ENCODE measurements at regions not wholly inside any gene's neighbourhood (a gene's known extent, or its start where the extent isn't known, plus 50 kb on each side); places are given as distances from the start of the nearest gene placed in this dataset.
A peak's percentile ranks its signal among the peaks of the same experiment; 100 is the strongest.
"Not testable (repeated sequence)": the region's sequence is repeated elsewhere in the genome, so short reads cannot be mapped to it uniquely, and the experiment has no call there.

GRCh38 chr1:58057826-58058225 is 488.7 kb downstream of the OMA1 start:
- DNase-seq (ENCODE audit: insufficient read length, low spot score) (no peak), FAIRE-seq (no peak)
- no peak for TF ChIP-seq CTCF (IDR thresholded peaks at IDR 0.05; ENCODE audit: insufficient read depth, missing control alignments)

- not testable (repeated sequence) for DNase-seq (ENCODE audit: insufficient read length, low spot score); FAIRE-seq
These were observed 495.3 kb downstream of the OMA1 start for GRCh38 chr1:58051187-58051586.

- DNase-seq (ENCODE audit: insufficient read length, low spot score) (peak; percentile 27), FAIRE-seq (no peak)
- TF ChIP-seq CTCF (IDR thresholded peaks at IDR 0.05; ENCODE audit: insufficient read depth, missing control alignments): peak; percentile 75
These were observed 499.2 kb downstream of the OMA1 start for GRCh38 chr1:58047265-58047858.

GRCh38 chr1:58045094-58045705 is 501.3 kb downstream of the OMA1 start:
- DNase-seq (ENCODE audit: insufficient read length, low spot score): no peak
- no peak for FAIRE-seq
- no peak for TF ChIP-seq CTCF (IDR thresholded peaks at IDR 0.05; ENCODE audit: insufficient read depth, missing control alignments)

GRCh38 chr1:58041621-58042020 is 504.9 kb downstream of the OMA1 start:
- FAIRE-seq (no peak), DNase-seq (ENCODE audit: insufficient read length, low spot score) (no peak)
- no peak for TF ChIP-seq CTCF (IDR thresholded peaks at IDR 0.05; ENCODE audit: insufficient read depth, missing control alignments)

GRCh38 chr1:58038574-58038973 is 508.0 kb downstream of the OMA1 start:
- FAIRE-seq (no peak), DNase-seq (ENCODE audit: insufficient read length, low spot score) (no peak)
- no peak for TF ChIP-seq CTCF (IDR thresholded peaks at IDR 0.05; ENCODE audit: insufficient read depth, missing control alignments)

GRCh38 chr1:58035523-58035922 is 511.0 kb downstream of the OMA1 start:
- FAIRE-seq: no peak
- peak; percentile 37 for TF ChIP-seq CTCF (IDR thresholded peaks at IDR 0.05; ENCODE audit: insufficient read depth, missing control alignments)
- DNase-seq (ENCODE audit: insufficient read length, low spot score): no peak

All from D721Med (cell line).